ENCODE measurements at regions not wholly inside any gene's neighbourhood (a gene's known extent, or its start where the extent isn't known, plus 50 kb on each side); places are given as distances from the start of the nearest gene placed in this dataset.
A peak's percentile ranks its signal among the peaks of the same experiment; 100 is the strongest.

- TF ChIP-seq CTCF (IDR thresholded peaks at IDR 0.05) = no peak
- no peak for DNase-seq (ENCODE audit: low spot score)
- Histone ChIP-seq H3K4me3 (no peak overlapping the region), H3K27ac (no peak overlapping the region)
Observed at GRCh38 chr2:121093692-121094091, 191.3 kb downstream of the TFCP2L1 start.

GRCh38 chr2:121094101-121094500 lies 190.9 kb downstream of the TFCP2L1 start:
- DNase-seq (ENCODE audit: low spot score) = no peak
- no peak for TF ChIP-seq CTCF (IDR thresholded peaks at IDR 0.05)
- H3K4me3 ChIP-seq = no peak overlapping the region
- H3K27ac ChIP-seq = no peak overlapping the region

- Histone ChIP-seq H3K4me3 (no peak overlapping the region), H3K27ac (no peak overlapping the region)
- DNase-seq (ENCODE audit: low spot score) = no peak
- TF ChIP-seq CTCF (IDR thresholded peaks at IDR 0.05) = no peak
Observed at GRCh38 chr2:121094845-121095244, 190.2 kb downstream of the TFCP2L1 start.

DNA sequence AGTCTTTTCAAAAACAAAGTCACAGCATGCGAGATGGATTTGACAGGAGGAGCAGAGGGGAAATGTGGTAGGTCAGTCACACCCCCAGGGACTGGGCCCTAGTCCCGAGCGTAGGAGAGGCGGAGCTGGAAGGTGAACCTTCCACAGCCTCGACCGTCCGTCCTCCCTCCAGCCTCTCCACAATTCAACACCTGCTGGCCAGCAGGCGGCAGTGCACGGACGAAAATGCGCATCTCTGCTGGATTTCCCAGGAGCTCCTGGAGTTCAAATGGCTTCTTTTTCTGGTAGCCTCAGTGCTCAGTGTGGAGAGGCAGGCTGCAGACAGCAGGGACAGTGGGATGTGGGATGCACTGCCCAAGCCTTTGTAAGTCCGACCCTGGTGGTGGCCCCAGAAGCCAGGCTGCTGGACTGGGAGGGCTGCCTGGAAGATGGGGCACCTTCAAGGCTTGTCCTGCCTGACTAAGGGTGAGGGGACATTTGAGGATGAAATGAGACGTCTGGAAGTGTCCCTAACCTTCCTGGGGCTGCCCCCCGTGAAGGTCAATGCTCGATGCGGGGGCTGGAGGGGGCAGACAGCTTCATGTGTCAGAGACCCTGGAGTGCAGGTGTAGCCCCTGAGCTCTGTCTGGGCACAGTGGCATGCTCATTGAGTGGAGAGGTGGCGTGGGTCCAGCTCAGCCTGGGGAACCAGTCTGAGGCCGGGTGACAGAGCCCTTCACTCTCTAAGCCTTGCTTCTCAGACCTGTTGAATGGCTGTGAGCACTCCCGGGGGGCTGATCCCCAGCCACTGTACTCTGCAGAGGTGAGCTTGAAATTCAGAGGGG lies 189.5 kb downstream of the TFCP2L1 start:
- no peak for DNase-seq (ENCODE audit: low spot score)
- H3K4me3 ChIP-seq = no peak overlapping the region
- peak; percentile 28 for TF ChIP-seq CTCF (IDR thresholded peaks at IDR 0.05)
- H3K27ac ChIP-seq = no peak overlapping the region

- Histone ChIP-seq H3K4me3 (no peak overlapping the region), H3K27ac (no peak overlapping the region)
- DNase-seq (ENCODE audit: low spot score) = no peak
- TF ChIP-seq CTCF (IDR thresholded peaks at IDR 0.05) = no peak
Observed at GRCh38 chr2:121096611-121097010, 188.4 kb downstream of the TFCP2L1 start.

DNA sequence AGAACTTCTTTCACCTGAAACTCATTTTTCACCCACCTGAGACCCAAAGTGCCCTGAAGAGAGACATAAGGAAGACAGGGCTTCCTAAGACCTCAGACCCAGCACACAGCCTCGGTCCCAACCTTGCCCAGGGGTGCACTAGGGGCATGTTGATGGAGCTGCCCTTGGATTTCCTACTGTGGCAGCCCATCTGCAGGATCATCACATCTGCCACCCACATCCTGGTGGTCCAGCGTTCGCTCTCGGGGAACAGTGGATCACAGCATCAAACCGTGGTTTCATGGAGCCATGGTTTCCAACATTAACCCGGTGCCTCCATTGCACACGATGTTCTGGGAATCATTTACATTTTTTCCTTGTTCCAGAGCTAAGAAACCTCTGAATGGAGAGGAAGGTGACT lies 186.4 kb downstream of the TFCP2L1 start:
- DNase-seq (ENCODE audit: low spot score) = no peak
- Histone ChIP-seq H3K27ac (no peak overlapping the region), H3K4me3 (no peak overlapping the region)
- no peak for TF ChIP-seq CTCF (IDR thresholded peaks at IDR 0.05)

Data from coronary artery (tissue), 2 donors.